Ascending aorta (tissue), 2 donors: ENCODE measurements at regions not wholly inside any gene's neighbourhood (a gene's known extent, or its start where the extent isn't known, plus 50 kb on each side); places are given as distances from the start of the nearest gene placed in this dataset.

Source experiments
- DNase-seq, 2 donors: peaks; one replicate each; pipeline ENCODE4 v3.0.0-alpha.2; 2019; ENCODE audit warnings: low spot score in 2 of 2
- H3K27ac ChIP-seq, 2 donors: fragments of 200-600 bp; sonication (generic); one replicate each; pipeline ENCODE4 v1.5.1; 2016 to 2017; ENCODE audit warnings: mild to moderate bottlenecking in 1 of 2
- H3K27me3 ChIP-seq: fragments of 200-600 bp; sonication (generic); one replicate; pipeline ENCODE4 v1.5.1; 2017
- H3K36me3 ChIP-seq, 2 donors: fragments of 200-600 bp; sonication (generic); one replicate each; pipeline ENCODE4 v1.5.1; 2016
- H3K4me1 ChIP-seq, 2 donors: fragments of 200-600 bp; sonication (generic); one replicate each; pipeline ENCODE4 v1.5.1; 2016 to 2017; ENCODE audit warnings: mild to moderate bottlenecking in 1 of 2
- H3K4me3 ChIP-seq, 2 donors: fragments of 200-600 bp; sonication (generic); one replicate each; pipeline ENCODE4 v1.5.1; 2016 to 2017; ENCODE audit warnings: mild to moderate bottlenecking in 1 of 2
- H3K9me3 ChIP-seq, 2 donors: fragments of 200-600 bp; sonication (generic); one replicate each; pipeline ENCODE4 v1.5.1; 2016
- CTCF ChIP-seq, 3 experiments: fragments of 200-600 bp in 2 of 3; fragments of 450-650 bp in 1 of 3; sonication (generic) in 2 of 3; IDR thresholded peaks; one replicate each; pipeline ENCODE4 v1.5.1; 2016 to 2019; ENCODE audit warnings: antibody characterized with exemption in 3 of 3, mild to moderate bottlenecking in 1 of 3, moderate library complexity in 1 of 3
- intact Hi-C: fragments of 100-400 bp; cut with DNase I; formaldehyde crosslinking; loops from one replicate; pipeline ENCODE4 v1.15.1; 2023

- H3K27me3 ChIP-seq: no peaks in the 10 kb centered on the region
- no peaks in the 10 kb centered on the region for H3K9me3 ChIP-seq
- no peaks in the 10 kb centered on the region for H3K36me3 ChIP-seq
- intact Hi-C loops: no loop called here
- TF ChIP-seq CTCF (IDR thresholded peaks at IDR 0.05): no peak
- no peak overlapping the region for H3K27ac ChIP-seq
- H3K4me1 ChIP-seq: peaks cover 0 to 4% of the 10 kb centered on the region in 2 donors
- H3K4me3 ChIP-seq: no peak overlapping the region
- DNase-seq: no peak
Measured at GRCh38 chr5:124668353-124669299, 77.8 kb downstream of the ZNF608 start.

- Histone ChIP-seq H3K4me1 (peaks cover 0 to 19% of the 10 kb centered on the region in 2 donors), H3K27me3 (no peaks in the 10 kb centered on the region), H3K9me3 (no peaks in the 10 kb centered on the region), H3K4me3 (no peak overlapping the region), H3K36me3 (no peaks in the 10 kb centered on the region), H3K27ac (no peak overlapping the region)
- TF ChIP-seq CTCF (IDR thresholded peaks at IDR 0.05): no peak
- DNase-seq: no peak
- intact Hi-C loops: no loop called here
Measured at GRCh38 chr5:124665625-124666024, 80.8 kb downstream of the ZNF608 start.

GRCh38 chr5:124665035-124665434 lies 81.4 kb downstream of the ZNF608 start:
- no peaks in the 10 kb centered on the region for H3K27me3 ChIP-seq
- H3K4me1 ChIP-seq: peaks cover 0 to 19% of the 10 kb centered on the region in 2 donors
- intact Hi-C loops: no loop called here

GRCh38 chr5:124664287-124664686 lies 82.2 kb downstream of the ZNF608 start:
- no peak for TF ChIP-seq CTCF (IDR thresholded peaks at IDR 0.05)
- no peaks in the 10 kb centered on the region for H3K36me3 ChIP-seq
- intact Hi-C loops: no loop called here
- H3K27ac ChIP-seq: no peak overlapping the region
- H3K27me3 ChIP-seq: no peaks in the 10 kb centered on the region
- no peak overlapping the region for H3K4me3 ChIP-seq
- H3K9me3 ChIP-seq: no peaks in the 10 kb centered on the region
- peaks cover 0 to 16% of the 10 kb centered on the region in 2 donors for H3K4me1 ChIP-seq
- no peak for DNase-seq

More at GRCh38 chr5:124665035-124665434, 81.4 kb downstream of the ZNF608 start:
- no peak overlapping the region for H3K4me3 ChIP-seq
- no peaks in the 10 kb centered on the region for H3K9me3 ChIP-seq
- DNase-seq: no peak
- TF ChIP-seq CTCF (IDR thresholded peaks at IDR 0.05): no peak
- no peak overlapping the region for H3K27ac ChIP-seq
- H3K36me3 ChIP-seq: no peaks in the 10 kb centered on the region

GRCh38 chr5:124663101-124663506 lies 83.3 kb downstream of the ZNF608 start:
- peaks cover 0 to 16% of the 10 kb centered on the region in 2 donors for H3K4me1 ChIP-seq
- H3K27ac ChIP-seq: no peak overlapping the region
- intact Hi-C loops: no loop called here

More at GRCh38 chr5:124663101-124663506, 83.3 kb downstream of the ZNF608 start:
- DNase-seq: no peak
- no peaks in the 10 kb centered on the region for H3K36me3 ChIP-seq
- no peak for TF ChIP-seq CTCF (IDR thresholded peaks at IDR 0.05)
- H3K27me3 ChIP-seq: no peaks in the 10 kb centered on the region
- no peaks in the 10 kb centered on the region for H3K9me3 ChIP-seq
- H3K4me3 ChIP-seq: no peak overlapping the region
